ENCODE measurements at regions not wholly inside any gene's neighbourhood (a gene's known extent, or its start where the extent isn't known, plus 50 kb on each side); places are given as distances from the start of the nearest gene placed in this dataset.

GRCh38 chrX:139091878-139092277 is 380.4 kb upstream of the FGF13 start:
- TF ChIP-seq, protein P1, sequence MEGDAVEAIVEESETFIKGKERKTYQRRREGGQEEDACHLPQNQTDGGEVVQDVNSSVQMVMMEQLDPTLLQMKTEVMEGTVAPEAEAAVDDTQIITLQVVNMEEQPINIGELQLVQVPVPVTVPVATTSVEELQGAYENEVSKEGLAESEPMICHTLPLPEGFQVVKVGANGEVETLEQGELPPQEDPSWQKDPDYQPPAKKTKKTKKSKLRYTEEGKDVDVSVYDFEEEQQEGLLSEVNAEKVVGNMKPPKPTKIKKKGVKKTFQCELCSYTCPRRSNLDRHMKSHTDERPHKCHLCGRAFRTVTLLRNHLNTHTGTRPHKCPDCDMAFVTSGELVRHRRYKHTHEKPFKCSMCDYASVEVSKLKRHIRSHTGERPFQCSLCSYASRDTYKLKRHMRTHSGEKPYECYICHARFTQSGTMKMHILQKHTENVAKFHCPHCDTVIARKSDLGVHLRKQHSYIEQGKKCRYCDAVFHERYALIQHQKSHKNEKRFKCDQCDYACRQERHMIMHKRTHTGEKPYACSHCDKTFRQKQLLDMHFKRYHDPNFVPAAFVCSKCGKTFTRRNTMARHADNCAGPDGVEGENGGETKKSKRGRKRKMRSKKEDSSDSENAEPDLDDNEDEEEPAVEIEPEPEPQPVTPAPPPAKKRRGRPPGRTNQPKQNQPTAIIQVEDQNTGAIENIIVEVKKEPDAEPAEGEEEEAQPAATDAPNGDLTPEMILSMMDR (IDR thresholded peaks at IDR 0.05) = no peak
- TF ChIP-seq POLR2A (IDR thresholded peaks at IDR 0.05) = no peak
